Trophoblast cell (in vitro differentiated cells and primary cell): ENCODE measurements at regions not wholly inside any gene's neighbourhood (a gene's known extent, or its start where the extent isn't known, plus 50 kb on each side); places are given as distances from the start of the nearest gene placed in this dataset.

Source experiments
- DNase-seq, 2 donors: peaks; one replicate each; pipeline ENCODE4 v3.0.0-alpha.2; 2016
- H2AFZ ChIP-seq: 2 replicates; pipeline ENCODE4 v1.6.1; 2013; ENCODE audit warnings: low read length, moderate library complexity, mild to moderate bottlenecking; ENCODE audit not compliant: insufficient read depth, poor library complexity
- H2AK5ac ChIP-seq: 2 replicates; pipeline ENCODE4 v1.6.1; 2013; ENCODE audit warnings: mild to moderate bottlenecking, low read length
- H2BK120ac ChIP-seq: 2 replicates; pipeline ENCODE4 v1.6.1; 2013; ENCODE audit warnings: low read length, mild to moderate bottlenecking, moderate library complexity; ENCODE audit not compliant: insufficient read depth, poor library complexity
- H2BK12ac ChIP-seq: 2 replicates; pipeline ENCODE4 v1.6.1; 2013; ENCODE audit warnings: mild to moderate bottlenecking, low read length, moderate library complexity
- H2BK5ac ChIP-seq: 2 replicates; pipeline ENCODE4 v1.6.1; 2013; ENCODE audit warnings: low read length, low read depth, moderate library complexity, mild to moderate bottlenecking; ENCODE audit not compliant: poor library complexity
- H3K14ac ChIP-seq: 2 replicates; pipeline ENCODE4 v1.6.1; 2013; ENCODE audit warnings: mild to moderate bottlenecking, low read length
- H3K18ac ChIP-seq: 2 replicates; pipeline ENCODE4 v1.6.1; 2013; ENCODE audit warnings: mild to moderate bottlenecking, low read length
- H3K23ac ChIP-seq: 2 replicates; pipeline ENCODE4 v1.6.1; 2013; ENCODE audit warnings: low read length
- H3K27ac ChIP-seq: 2 replicates; pipeline ENCODE4 v1.5.1; 2013; ENCODE audit warnings: low read depth, mild to moderate bottlenecking, inconsistent platforms, low read length, moderate library complexity
- H3K27me3 ChIP-seq: 2 replicates; pipeline ENCODE4 v1.6.1; 2013; ENCODE audit warnings: inconsistent platforms, mild to moderate bottlenecking, low read length, moderate library complexity; ENCODE audit not compliant: insufficient read depth
- H3K36me3 ChIP-seq, 2 experiments: 1 replicate in 1 of 2; 2 replicates in 1 of 2; pipeline ENCODE4 v1.6.1; 2013; ENCODE audit warnings: low read length in 2 of 2, mild to moderate bottlenecking in 2 of 2, moderate library complexity in 1 of 2; ENCODE audit not compliant: insufficient read depth in 2 of 2, control insufficient read depth in 1 of 2
- H3K4ac ChIP-seq: 2 replicates; pipeline ENCODE4 v1.6.1; 2013; ENCODE audit warnings: low read depth, mild to moderate bottlenecking, low read length, moderate library complexity
- H3K4me1 ChIP-seq, 2 experiments: 1 replicate in 1 of 2; 2 replicates in 1 of 2; pipeline ENCODE4 v1.6.1; 2013; ENCODE audit warnings: low read length in 2 of 2, mild to moderate bottlenecking in 2 of 2, moderate library complexity in 1 of 2; ENCODE audit not compliant: insufficient read depth in 2 of 2, control insufficient read depth in 1 of 2
- H3K4me2 ChIP-seq: 2 replicates; pipeline ENCODE4 v1.6.1; 2013; ENCODE audit warnings: inconsistent platforms, mild to moderate bottlenecking, low read length, moderate library complexity
- H3K4me3 ChIP-seq: 2 replicates; pipeline ENCODE4 v1.5.1; 2013; ENCODE audit warnings: mild to moderate bottlenecking, low read depth, low read length, inconsistent platforms
- H3K79me1 ChIP-seq: one replicate; pipeline ENCODE4 v1.6.1; 2013; ENCODE audit warnings: low read length
- H3K79me2 ChIP-seq: 2 replicates; pipeline ENCODE4 v1.6.1; 2013; ENCODE audit warnings: low read length, mild to moderate bottlenecking; ENCODE audit not compliant: control insufficient read depth, insufficient read depth, poor library complexity
- H3K9ac ChIP-seq: 2 replicates; pipeline ENCODE4 v1.6.1; 2013; ENCODE audit warnings: mild to moderate bottlenecking, low read length
- H3K9me3 ChIP-seq: 2 replicates; pipeline ENCODE4 v1.6.1; 2013; ENCODE audit warnings: low read depth, mild to moderate bottlenecking, control low read depth, inconsistent platforms, low read length; ENCODE audit not compliant: insufficient read depth
- H4K12ac ChIP-seq: 2 replicates; pipeline ENCODE4 v1.6.1; 2013; ENCODE audit warnings: low read depth, mild to moderate bottlenecking, low read length, moderate library complexity
- H4K8ac ChIP-seq: 2 replicates; pipeline ENCODE4 v1.6.1; 2013; ENCODE audit warnings: low read depth, mild to moderate bottlenecking, low read length, moderate library complexity
- H4K91ac ChIP-seq: one replicate; pipeline ENCODE4 v1.6.1; 2013; ENCODE audit warnings: low read depth, mild to moderate bottlenecking, low read length, moderate library complexity
- WGBS: extraction: QIAGEN DNeasy Blood & Tissue Kit; methylation state at CpG from one replicate; pipeline ENCODE4 v1.1.7; 2013; ENCODE audit warnings: missing lambda C conversion rate; ENCODE audit not compliant: insufficient read length, insufficient coverage; ENCODE audit errors: extremely low coverage; 5-methylcytosine and 5-hydroxymethylcytosine counted together

- no peak overlapping the region for H3K27ac ChIP-seq
- no peaks in the 10 kb centered on the region for H3K36me3 ChIP-seq
- no peak overlapping the region for H3K23ac ChIP-seq
- no peaks in the 10 kb centered on the region for H3K4me1 ChIP-seq
- no peak overlapping the region for H2AFZ ChIP-seq
- no peak overlapping the region for H3K14ac ChIP-seq
- no peaks in the 10 kb centered on the region for H3K27me3 ChIP-seq
- DNase-seq: no peak
- no peak overlapping the region for H2BK5ac ChIP-seq
- no CpG with 5 or more reads among the region's 5 CpGs for WGBS
- H3K4ac ChIP-seq: no peak overlapping the region
- no peak overlapping the region for H2BK120ac ChIP-seq
- no peak overlapping the region for H4K8ac ChIP-seq
- no peaks in the 10 kb centered on the region for H3K9me3 ChIP-seq
- H4K12ac ChIP-seq: no peak overlapping the region
- no peak overlapping the region for H3K9ac ChIP-seq
- H2BK12ac ChIP-seq: no peak overlapping the region
- H3K18ac ChIP-seq: no peak overlapping the region
- H4K91ac ChIP-seq: no peak overlapping the region
- H3K4me3 ChIP-seq: no peak overlapping the region
- no peak overlapping the region for H2AK5ac ChIP-seq
- no peak overlapping the region for H3K4me2 ChIP-seq
- H3K79me1 ChIP-seq: no peaks in the 10 kb centered on the region
- no peaks in the 10 kb centered on the region for H3K79me2 ChIP-seq
Observed at GRCh38 chr1:60747353-60747752, 335.0 kb upstream of the NFIA start.

GRCh38 chr1:60746278-60746791 is 336.0 kb upstream of the NFIA start:
- Histone ChIP-seq H3K4me3 (no peak overlapping the region), H3K27ac (no peak overlapping the region), H3K36me3 (no peaks in the 10 kb centered on the region), H3K14ac (no peak overlapping the region), H2BK12ac (no peak overlapping the region), H3K23ac (no peak overlapping the region), H2AFZ (no peak overlapping the region), H3K4me2 (no peak overlapping the region), H3K4ac (no peak overlapping the region), H3K18ac (no peak overlapping the region), H4K8ac (no peak overlapping the region), H3K4me1 (no peaks in the 10 kb centered on the region), H3K79me1 (no peaks in the 10 kb centered on the region), H3K79me2 (no peaks in the 10 kb centered on the region), H2AK5ac (no peak overlapping the region), H4K12ac (no peak overlapping the region), H2BK120ac (no peak overlapping the region), H2BK5ac (no peak overlapping the region), H3K9me3 (no peaks in the 10 kb centered on the region), H3K9ac (no peak overlapping the region), H4K91ac (no peak overlapping the region), H3K27me3 (no peaks in the 10 kb centered on the region)
- no peak for DNase-seq
- WGBS: no CpG with 5 or more reads among the region's 13 CpGs

GRCh38 chr1:60745484-60745883 is 336.9 kb upstream of the NFIA start:
- Histone ChIP-seq H2AK5ac (no peak overlapping the region), H4K12ac (no peak overlapping the region), H2BK5ac (no peak overlapping the region), H3K4me1 (no peaks in the 10 kb centered on the region), H3K27ac (no peak overlapping the region), H2BK12ac (no peak overlapping the region), H3K23ac (no peak overlapping the region), H3K18ac (no peak overlapping the region), H2AFZ (no peak overlapping the region), H3K27me3 (no peaks in the 10 kb centered on the region), H3K79me2 (no peaks in the 10 kb centered on the region), H2BK120ac (no peak overlapping the region), H4K91ac (no peak overlapping the region), H3K79me1 (no peaks in the 10 kb centered on the region), H3K4ac (no peak overlapping the region), H3K9me3 (no peaks in the 10 kb centered on the region), H3K14ac (no peak overlapping the region), H3K36me3 (no peaks in the 10 kb centered on the region), H3K9ac (no peak overlapping the region), H3K4me3 (no peak overlapping the region), H3K4me2 (no peak overlapping the region), H4K8ac (no peak overlapping the region)
- WGBS: no CpG with 5 or more reads among the region's 2 CpGs
- no peak for DNase-seq

- Histone ChIP-seq H2BK5ac (no peak overlapping the region), H3K4me1 (no peaks in the 10 kb centered on the region), H4K91ac (no peak overlapping the region), H3K27ac (no peak overlapping the region), H3K9me3 (peaks cover 2% of the 10 kb centered on the region), H4K8ac (no peak overlapping the region), H2AK5ac (no peak overlapping the region), H3K79me1 (no peaks in the 10 kb centered on the region), H3K9ac (no peak overlapping the region), H3K23ac (no peak overlapping the region), H3K27me3 (no peaks in the 10 kb centered on the region), H3K14ac (no peak overlapping the region), H3K4ac (no peak overlapping the region), H4K12ac (no peak overlapping the region), H3K79me2 (no peaks in the 10 kb centered on the region), H2BK12ac (no peak overlapping the region), H3K36me3 (no peaks in the 10 kb centered on the region), H2AFZ (no peak overlapping the region), H3K4me2 (no peak overlapping the region), H3K4me3 (no peak overlapping the region), H2BK120ac (no peak overlapping the region), H3K18ac (no peak overlapping the region)
- no CpG with 5 or more reads among the region's 4 CpGs for WGBS
- DNase-seq: no peak
Observed at GRCh38 chr1:60742339-60742738, 340.0 kb upstream of the NFIA start.
